ENCODE measurements at regions not wholly inside any gene's neighbourhood (a gene's known extent, or its start where the extent isn't known, plus 50 kb on each side); places are given as distances from the start of the nearest gene placed in this dataset.

DNA sequence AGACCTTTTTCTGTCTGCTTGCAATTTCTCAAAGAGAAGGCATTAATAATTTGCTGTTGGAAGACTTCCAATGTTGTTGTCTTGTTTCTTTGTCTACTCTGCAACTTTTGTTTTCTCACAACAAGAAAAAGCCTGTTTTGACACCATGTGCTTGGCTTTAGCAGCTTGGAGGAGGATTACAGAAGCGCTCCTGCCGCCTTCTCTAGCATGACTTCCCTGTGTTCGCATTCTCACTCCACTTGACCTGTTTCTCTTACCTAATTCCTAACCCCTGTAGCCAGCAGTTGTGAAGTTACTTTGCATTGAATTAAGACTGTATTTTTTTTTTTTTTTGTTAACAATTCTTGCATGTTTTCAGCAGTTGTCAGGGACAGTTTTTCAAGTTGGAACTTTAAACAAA is 235.3 kb upstream of the GOLIM4 start:
- Histone ChIP-seq H3K9me3 (ENCODE audit: control insufficient read depth in 4 of 4, insufficient read depth in 3 of 4, low read length in 3 of 4) (no peaks in the 10 kb centered on the region), H3K9ac (ENCODE audit: insufficient read depth in 1 of 2, low read length in 2 of 2) (no peak overlapping the region), H3K4me1 (ENCODE audit: control insufficient read depth in 5 of 5, insufficient read depth in 5 of 5, low read length in 5 of 5) (peaks cover 0 to 52% (median 0%) of the 10 kb centered on the region in 5 donors), H3K27ac (ENCODE audit: low read depth in 1 of 2, low read length in 1 of 2) (no peak overlapping the region), H3K36me3 (ENCODE audit: control insufficient read depth in 4 of 4, insufficient read depth in 4 of 4, low read length in 4 of 4) (no peaks in the 10 kb centered on the region), H3K27me3 (ENCODE audit: control insufficient read depth in 3 of 3, insufficient read depth in 3 of 3, low read length in 2 of 3) (no peaks in the 10 kb centered on the region), H3K4me3 (no peak overlapping the region)
- ATAC-seq (ENCODE audit: insufficient read depth, low FRiP score) = no peak
- peak in 1 of 3 donors; percentile 11 for DNase-seq
- WGBS, 2 donors = 78 to 97% methylated on average over 3 of the region's 3 CpGs
- TF ChIP-seq CTCF (IDR thresholded peaks at IDR 0.05; ENCODE audit: control extremely low read depth, extremely low read depth) = no peak

DNA sequence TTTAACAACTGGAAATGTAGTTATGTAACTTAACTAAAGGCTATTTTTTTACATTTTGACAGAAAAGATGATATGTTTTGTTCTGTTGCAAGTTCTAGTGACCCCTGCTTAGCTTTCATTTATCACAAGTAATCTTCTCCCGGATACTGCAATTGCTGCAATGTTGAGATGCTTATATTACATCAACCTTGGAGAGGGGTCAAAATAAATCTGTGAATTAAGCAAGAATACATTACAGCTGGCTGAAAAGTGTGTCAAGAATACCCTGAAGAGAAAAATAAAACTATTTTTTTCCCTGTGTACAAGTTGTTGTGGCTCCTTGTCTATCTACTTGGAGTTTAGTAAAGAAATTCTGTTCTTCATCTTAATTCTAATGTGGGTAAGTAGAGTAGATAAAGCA is 232.1 kb upstream of the GOLIM4 start:
- Histone ChIP-seq H3K36me3 (ENCODE audit: control insufficient read depth in 4 of 4, insufficient read depth in 4 of 4, low read length in 4 of 4) (no peaks in the 10 kb centered on the region), H3K4me3 (no peak overlapping the region), H3K27me3 (ENCODE audit: control insufficient read depth in 3 of 3, insufficient read depth in 3 of 3, low read length in 2 of 3) (no peaks in the 10 kb centered on the region), H3K9me3 (ENCODE audit: control insufficient read depth in 4 of 4, insufficient read depth in 3 of 4, low read length in 3 of 4) (no peaks in the 10 kb centered on the region), H3K9ac (ENCODE audit: insufficient read depth in 1 of 2, low read length in 2 of 2) (no peak overlapping the region), H3K27ac (ENCODE audit: low read depth in 1 of 2, low read length in 1 of 2) (no peak overlapping the region), H3K4me1 (ENCODE audit: control insufficient read depth in 5 of 5, insufficient read depth in 5 of 5, low read length in 5 of 5) (peaks cover 0 to 36% (median 0%) of the 10 kb centered on the region in 5 donors)
- WGBS, 2 donors = 61 to 67% methylated on average over 1 of the region's 1 CpG
- DNase-seq (peak in 2 of 3 donors; percentile 85 to 88), ATAC-seq (ENCODE audit: insufficient read depth, low FRiP score) (no peak)
- TF ChIP-seq CTCF (IDR thresholded peaks at IDR 0.05; ENCODE audit: control extremely low read depth, extremely low read depth) = no peak

DNA sequence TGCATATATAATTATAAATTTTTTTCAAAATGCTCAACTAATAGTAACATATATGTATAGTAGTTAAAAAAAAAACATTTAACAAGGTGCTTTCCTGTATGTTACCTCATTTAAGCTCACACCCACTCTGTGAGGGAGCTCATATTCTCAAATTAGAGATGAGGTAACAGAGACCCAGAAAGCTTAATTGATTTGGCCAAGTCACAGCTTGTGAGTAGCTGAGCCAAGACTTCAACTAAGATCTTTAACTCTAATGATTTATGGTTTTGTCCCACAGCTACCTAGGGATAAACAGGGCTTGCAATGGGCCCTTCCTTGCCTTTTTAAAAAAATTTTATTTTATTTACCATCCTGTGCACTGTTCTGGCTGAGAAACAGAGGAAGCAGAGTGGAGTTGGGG is 230.0 kb upstream of the GOLIM4 start:
- DNase-seq = no peak
- no peak for ATAC-seq (ENCODE audit: insufficient read depth, low FRiP score)
- Histone ChIP-seq H3K27me3 (ENCODE audit: control insufficient read depth in 3 of 3, insufficient read depth in 3 of 3, low read length in 2 of 3) (no peaks in the 10 kb centered on the region), H3K4me3 (no peak overlapping the region), H3K36me3 (ENCODE audit: control insufficient read depth in 4 of 4, insufficient read depth in 4 of 4, low read length in 4 of 4) (no peaks in the 10 kb centered on the region), H3K9ac (ENCODE audit: insufficient read depth in 1 of 2, low read length in 2 of 2) (no peak overlapping the region), H3K27ac (ENCODE audit: low read depth in 1 of 2, low read length in 1 of 2) (no peak overlapping the region), H3K4me1 (ENCODE audit: control insufficient read depth in 5 of 5, insufficient read depth in 5 of 5, low read length in 5 of 5) (peaks cover 0 to 15% (median 0%) of the 10 kb centered on the region in 5 donors), H3K9me3 (ENCODE audit: control insufficient read depth in 4 of 4, insufficient read depth in 3 of 4, low read length in 3 of 4) (no peaks in the 10 kb centered on the region)
- no peak for TF ChIP-seq CTCF (IDR thresholded peaks at IDR 0.05; ENCODE audit: control extremely low read depth, extremely low read depth)

DNA sequence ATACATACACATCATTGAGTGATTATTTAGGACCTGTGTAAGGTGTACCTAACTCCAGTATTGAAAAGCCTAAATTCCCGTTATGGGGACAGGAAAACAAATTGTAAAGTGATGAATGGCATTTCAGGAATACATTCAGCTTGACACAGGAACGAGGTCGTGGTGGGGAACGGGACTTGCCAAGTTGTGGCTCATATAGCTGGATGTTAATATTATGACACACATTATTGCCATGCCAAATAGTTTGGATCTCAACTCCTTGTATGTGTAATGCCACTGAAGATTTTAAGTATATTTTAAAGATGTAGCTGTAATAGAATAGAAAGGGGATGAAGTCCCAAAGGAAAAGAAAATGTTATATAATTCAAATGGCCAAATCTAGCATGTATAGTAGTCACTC is 227.2 kb upstream of the GOLIM4 start:
- no peak for ATAC-seq (ENCODE audit: insufficient read depth, low FRiP score)
- no peaks in the 10 kb centered on the region for H3K9me3 ChIP-seq (ENCODE audit: control insufficient read depth in 4 of 4, insufficient read depth in 3 of 4, low read length in 3 of 4)
- peaks cover 0 to 11% (median 0%) of the 10 kb centered on the region in 5 donors for H3K4me1 ChIP-seq (ENCODE audit: control insufficient read depth in 5 of 5, insufficient read depth in 5 of 5, low read length in 5 of 5)
- no peak for TF ChIP-seq CTCF (IDR thresholded peaks at IDR 0.05; ENCODE audit: control extremely low read depth, extremely low read depth)
- no peak overlapping the region for H3K9ac ChIP-seq (ENCODE audit: insufficient read depth in 1 of 2, low read length in 2 of 2)
- H3K27me3 ChIP-seq (ENCODE audit: control insufficient read depth in 3 of 3, insufficient read depth in 3 of 3, low read length in 2 of 3) = no peaks in the 10 kb centered on the region
- no peak overlapping the region for H3K27ac ChIP-seq (ENCODE audit: low read depth in 1 of 2, low read length in 1 of 2)
- DNase-seq = peak in 2 of 3 donors; percentile 41 to 43
- no peak overlapping the region for H3K4me3 ChIP-seq
- peaks cover 0 to 2% (median 0%) of the 10 kb centered on the region in 4 donors for H3K36me3 ChIP-seq (ENCODE audit: control insufficient read depth in 4 of 4, insufficient read depth in 4 of 4, low read length in 4 of 4)
- WGBS, 2 donors = 47 to 69% methylated on average over 4 of the region's 4 CpGs
